ACC112 (cell line): ENCODE measurements at regions not wholly inside any gene's neighbourhood (a gene's known extent, or its start where the extent isn't known, plus 50 kb on each side); places are given as distances from the start of the nearest gene placed in this dataset.

Source experiments
- H2AFZ ChIP-seq: fragments of 200-600 bp; sonication (generic); one replicate; pipeline ENCODE4 v1.6.0; 2017; ENCODE audit warnings: antibody characterized with exemption, low read length; ENCODE audit not compliant: unreplicated experiment
- H3K27ac ChIP-seq: fragments of 200-600 bp; sonication (generic); 2 replicates; pipeline ENCODE4 v1.5.1; 2014; ENCODE audit warnings: low read depth, mild to moderate bottlenecking, antibody characterized with exemption, low read length, moderate library complexity
- H3K27me3 ChIP-seq: fragments of 200-600 bp; sonication (generic); 2 replicates; pipeline ENCODE4 v1.6.1; 2014; ENCODE audit warnings: mild to moderate bottlenecking, antibody characterized with exemption, low read length, moderate library complexity, mixed read lengths; ENCODE audit not compliant: insufficient read depth
- H3K36me3 ChIP-seq: fragments of 200-600 bp; sonication (generic); 2 replicates; pipeline ENCODE4 v1.6.1; 2016; ENCODE audit warnings: mild to moderate bottlenecking, antibody characterized with exemption, low read length, moderate library complexity, mixed read lengths; ENCODE audit not compliant: insufficient read depth
- H3K4me1 ChIP-seq: fragments of 200-600 bp; sonication (generic); one replicate; pipeline ENCODE4 v1.6.1; 2016; ENCODE audit warnings: low read length, mixed read lengths; ENCODE audit not compliant: insufficient read depth, unreplicated experiment, control insufficient read depth
- H3K4me3 ChIP-seq: fragments of 200-600 bp; sonication (generic); 2 replicates; pipeline ENCODE4 v1.5.1; 2014; ENCODE audit warnings: mild to moderate bottlenecking, low read depth, low read length
- H3K79me2 ChIP-seq: fragments of 200-600 bp; sonication (generic); one replicate; pipeline ENCODE4 v1.6.0; 2016; ENCODE audit warnings: low read length; ENCODE audit not compliant: control insufficient read depth, unreplicated experiment, insufficient read depth

- Histone ChIP-seq H3K79me2 (no peaks in the 10 kb centered on the region), H3K4me1 (peaks cover 59% of the 10 kb centered on the region), H3K4me3 (peak overlapping the region; percentile 17; the same call in 1 of the 2 replicates), H3K36me3 (no peaks in the 10 kb centered on the region), H3K27me3 (no peaks in the 10 kb centered on the region), H3K27ac (peak overlapping the region; percentile 79), H2AFZ (no peak overlapping the region)
Observed at GRCh38 chr4:140256941-140257340, 103.0 kb upstream of the MAML3 start.

GRCh38 chr4:140256335-140256734 is 102.4 kb upstream of the MAML3 start:
- Histone ChIP-seq H2AFZ (no peak overlapping the region), H3K4me1 (peaks cover 59% of the 10 kb centered on the region), H3K27ac (peak overlapping the region; percentile 79), H3K27me3 (no peaks in the 10 kb centered on the region), H3K4me3 (peak overlapping the region; percentile 17; the same call in 1 of the 2 replicates), H3K79me2 (no peaks in the 10 kb centered on the region), H3K36me3 (no peaks in the 10 kb centered on the region)

- no peaks in the 10 kb centered on the region for H3K36me3 ChIP-seq
- no peak overlapping the region for H2AFZ ChIP-seq
- no peaks in the 10 kb centered on the region for H3K27me3 ChIP-seq
- H3K4me3 ChIP-seq = no peak overlapping the region
- H3K79me2 ChIP-seq = no peaks in the 10 kb centered on the region
- H3K4me1 ChIP-seq = peaks cover 59% of the 10 kb centered on the region
- H3K27ac ChIP-seq = peak overlapping the region; percentile 79
Observed at GRCh38 chr4:140255927-140256326, 101.9 kb upstream of the MAML3 start.

- Histone ChIP-seq H3K4me3 (no peak overlapping the region), H3K27me3 (no peaks in the 10 kb centered on the region), H2AFZ (no peak overlapping the region), H3K79me2 (no peaks in the 10 kb centered on the region), H3K36me3 (no peaks in the 10 kb centered on the region), H3K4me1 (peaks cover 57% of the 10 kb centered on the region), H3K27ac (peak overlapping the region; percentile 79)
Observed at GRCh38 chr4:140255467-140255866, 101.5 kb upstream of the MAML3 start.

GRCh38 chr4:140254651-140255299 is 100.8 kb upstream of the MAML3 start:
- Histone ChIP-seq H3K27ac (peak overlapping the region; percentile 79; the same call in 1 of the 2 replicates), H3K36me3 (no peaks in the 10 kb centered on the region), H3K4me3 (no peak overlapping the region), H3K27me3 (no peaks in the 10 kb centered on the region), H3K79me2 (no peaks in the 10 kb centered on the region), H2AFZ (peak overlapping the region; percentile 51), H3K4me1 (peaks cover 50% of the 10 kb centered on the region)

GRCh38 chr4:140253556-140254027 is 99.6 kb upstream of the MAML3 start:
- H3K4me1 ChIP-seq = peaks cover 46% of the 10 kb centered on the region
- H2AFZ ChIP-seq = no peak overlapping the region
- no peaks in the 10 kb centered on the region for H3K79me2 ChIP-seq
- peak overlapping the region; percentile 74; the same call in 1 of the 2 replicates for H3K4me3 ChIP-seq
- H3K27ac ChIP-seq = no peak overlapping the region
- no peaks in the 10 kb centered on the region for H3K27me3 ChIP-seq
- no peaks in the 10 kb centered on the region for H3K36me3 ChIP-seq

GRCh38 chr4:140252742-140253555 is 99.0 kb upstream of the MAML3 start:
- H3K27ac ChIP-seq = peak overlapping the region; percentile 27; the same call in 1 of the 2 replicates
- H3K36me3 ChIP-seq = no peaks in the 10 kb centered on the region
- H2AFZ ChIP-seq = peak overlapping the region; percentile 28

GRCh38 chr4:140252141-140252741 is 98.3 kb upstream of the MAML3 start:
- Histone ChIP-seq H3K4me3 (peak overlapping the region; percentile 74), H3K27ac (no peak overlapping the region), H3K79me2 (no peaks in the 10 kb centered on the region), H3K27me3 (no peaks in the 10 kb centered on the region), H2AFZ (peak overlapping the region; percentile 28), H3K4me1 (peaks cover 36% of the 10 kb centered on the region), H3K36me3 (no peaks in the 10 kb centered on the region)

More at GRCh38 chr4:140252742-140253555, 99.0 kb upstream of the MAML3 start:
- H3K4me3 ChIP-seq = peak overlapping the region; percentile 74
- peaks cover 43% of the 10 kb centered on the region for H3K4me1 ChIP-seq
- no peaks in the 10 kb centered on the region for H3K79me2 ChIP-seq
- H3K27me3 ChIP-seq = no peaks in the 10 kb centered on the region

GRCh38 chr4:140251571-140251970 is 97.6 kb upstream of the MAML3 start:
- Histone ChIP-seq H3K27ac (no peak overlapping the region), H3K4me1 (peaks cover 29% of the 10 kb centered on the region)

GRCh38 chr4:140250989-140251552 is 97.1 kb upstream of the MAML3 start:
- Histone ChIP-seq H3K4me3 (no peak overlapping the region), H3K79me2 (no peaks in the 10 kb centered on the region), H3K4me1 (peaks cover 24% of the 10 kb centered on the region), H3K36me3 (no peaks in the 10 kb centered on the region), H3K27ac (no peak overlapping the region), H2AFZ (no peak overlapping the region), H3K27me3 (no peaks in the 10 kb centered on the region)

More at GRCh38 chr4:140251571-140251970, 97.6 kb upstream of the MAML3 start:
- Histone ChIP-seq H3K4me3 (no peak overlapping the region), H3K27me3 (no peaks in the 10 kb centered on the region), H3K79me2 (no peaks in the 10 kb centered on the region), H3K36me3 (no peaks in the 10 kb centered on the region), H2AFZ (no peak overlapping the region)
